ENCODE measurements at regions not wholly inside any gene's neighbourhood (a gene's known extent, or its start where the extent isn't known, plus 50 kb on each side); places are given as distances from the start of the nearest gene placed in this dataset.

GRCh38 chr4:45985038-45985437 lies 138.8 kb downstream of the GABRG1 start:
- no peak for DNase-seq

DNA sequence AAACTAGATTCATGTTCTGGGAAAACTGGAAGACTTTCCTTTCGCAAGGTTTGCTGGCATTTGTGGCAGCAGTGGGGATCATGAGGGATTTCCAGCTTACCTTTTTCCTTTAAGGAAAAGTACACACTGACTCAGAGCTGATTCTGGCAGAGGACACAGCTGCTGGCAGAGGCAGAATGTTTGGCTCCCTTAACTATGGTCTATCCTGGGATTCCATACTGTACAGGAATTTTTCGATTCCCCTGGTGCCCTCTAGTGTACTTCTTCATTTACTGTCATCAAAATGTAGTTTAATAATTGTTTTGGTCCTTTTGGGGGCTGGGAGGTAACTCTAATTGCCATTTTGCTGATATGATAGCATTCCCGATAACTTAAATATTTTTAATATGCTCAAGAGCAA lies 152.7 kb downstream of the GABRG1 start:
- DNase-seq: no peak

- DNase-seq: no peak
Measured at GRCh38 chr4:45957353-45957752, 166.5 kb downstream of the GABRG1 start.

DNA sequence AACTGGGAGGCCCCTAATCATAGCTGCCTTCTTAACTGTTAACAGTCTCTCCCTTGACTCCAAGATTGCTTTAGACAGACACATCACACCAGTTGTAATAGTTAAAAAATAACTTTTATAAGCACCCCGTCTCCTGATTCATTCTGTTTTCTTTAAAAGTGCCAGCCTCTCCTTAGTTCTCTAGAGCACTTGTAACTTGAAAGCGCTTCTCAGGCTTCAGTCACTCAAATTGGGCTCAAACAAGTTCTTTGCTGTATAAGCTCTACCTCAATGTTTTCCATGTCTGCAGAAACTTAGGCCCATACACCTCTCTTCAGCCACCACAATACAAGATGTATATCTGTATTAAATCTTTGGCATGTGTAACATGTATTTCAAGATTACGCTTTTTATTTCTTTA lies 169.6 kb downstream of the GABRG1 start:
- DNase-seq: no peak

DNA sequence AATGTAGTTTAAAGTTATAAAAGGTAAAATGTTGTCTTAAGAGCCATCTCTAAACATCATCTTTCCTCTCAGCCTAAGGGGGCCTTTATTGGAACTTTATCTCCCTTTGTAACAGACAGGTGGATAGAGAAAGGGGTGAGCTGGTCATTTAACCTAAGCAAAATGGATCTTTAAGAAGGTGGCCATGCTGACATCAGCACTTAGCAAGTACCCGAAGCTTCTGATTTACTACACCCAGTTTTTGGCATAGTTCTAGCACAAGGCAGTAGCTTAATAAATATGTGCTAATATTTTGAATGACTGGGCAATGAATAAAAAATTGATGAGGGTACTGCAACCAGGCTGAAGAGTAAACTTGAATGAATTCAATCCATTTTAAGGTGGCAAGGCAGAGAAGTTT lies 172.7 kb downstream of the GABRG1 start:
- no peak for DNase-seq

DNA sequence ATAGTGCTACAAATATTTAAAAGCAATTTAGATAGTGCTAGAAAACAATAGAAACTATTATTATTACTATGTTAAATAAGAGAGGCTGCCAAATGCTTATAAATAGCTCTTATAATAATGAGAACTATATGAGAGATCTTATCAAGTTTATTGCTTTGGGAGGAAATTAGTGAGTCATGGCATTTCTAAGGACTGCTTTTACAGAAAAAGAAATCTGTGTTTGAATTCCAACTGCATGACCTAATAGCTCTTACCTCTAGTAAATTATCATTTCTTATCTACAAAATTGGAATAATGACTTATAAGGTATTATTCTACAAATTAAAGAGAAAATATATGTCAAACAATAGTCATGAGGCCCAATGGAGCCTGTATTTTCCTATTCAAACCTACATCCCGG lies 177.2 kb downstream of the GABRG1 start:
- DNase-seq: no peak

- DNase-seq: no peak
Measured at GRCh38 chr4:45944000-45944399, 179.9 kb downstream of the GABRG1 start.

GRCh38 chr4:45939056-45939455 lies 184.8 kb downstream of the GABRG1 start:
- DNase-seq: no peak

GRCh38 chr4:45931154-45931553 lies 192.7 kb downstream of the GABRG1 start:
- DNase-seq: no peak

DNA sequence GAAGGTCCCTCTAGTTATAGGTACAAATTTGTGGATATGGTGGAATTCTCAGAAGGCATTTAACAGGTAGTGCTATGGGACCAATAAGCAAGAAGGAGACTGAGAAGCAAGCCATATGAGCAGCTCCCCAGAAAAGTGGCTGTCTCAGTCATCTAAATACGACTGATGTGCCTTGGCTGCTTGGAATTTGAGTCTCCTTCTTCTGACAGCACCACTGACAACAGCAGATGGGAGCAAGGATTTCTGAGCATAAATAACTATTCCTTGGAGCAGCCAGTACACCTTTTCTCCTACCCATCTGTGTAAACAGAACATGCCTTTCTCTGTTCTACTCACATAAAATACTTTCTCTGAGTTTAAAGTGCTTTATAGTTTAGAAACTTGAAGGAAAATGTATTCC lies 196.2 kb downstream of the GABRG1 start:
- no peak for DNase-seq

DNA sequence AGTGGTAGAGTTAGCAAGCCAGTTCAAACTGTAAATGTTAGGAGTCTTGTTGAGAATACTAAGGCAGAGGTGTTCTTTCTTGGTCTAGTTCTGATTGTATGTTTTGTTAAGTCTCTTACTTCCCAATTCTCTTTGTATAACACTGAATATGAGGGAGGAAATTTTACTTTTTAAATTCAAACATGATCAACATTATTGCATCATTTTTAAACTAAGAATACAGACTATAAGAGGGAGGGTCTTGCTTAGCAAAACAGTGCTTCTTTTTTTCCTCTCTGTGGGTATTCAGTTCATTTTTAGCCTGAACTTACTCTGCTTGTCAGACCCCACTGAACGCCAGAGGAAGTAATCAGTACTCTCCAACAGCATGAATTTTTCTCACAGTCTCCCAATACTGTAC lies 198.0 kb downstream of the GABRG1 start:
- no peak for DNase-seq

- no peak for DNase-seq
Measured at GRCh38 chr4:45920861-45921260, 203.0 kb downstream of the GABRG1 start.

GRCh38 chr4:45910511-45910910 lies 213.3 kb downstream of the GABRG1 start:
- no peak for DNase-seq

DNA sequence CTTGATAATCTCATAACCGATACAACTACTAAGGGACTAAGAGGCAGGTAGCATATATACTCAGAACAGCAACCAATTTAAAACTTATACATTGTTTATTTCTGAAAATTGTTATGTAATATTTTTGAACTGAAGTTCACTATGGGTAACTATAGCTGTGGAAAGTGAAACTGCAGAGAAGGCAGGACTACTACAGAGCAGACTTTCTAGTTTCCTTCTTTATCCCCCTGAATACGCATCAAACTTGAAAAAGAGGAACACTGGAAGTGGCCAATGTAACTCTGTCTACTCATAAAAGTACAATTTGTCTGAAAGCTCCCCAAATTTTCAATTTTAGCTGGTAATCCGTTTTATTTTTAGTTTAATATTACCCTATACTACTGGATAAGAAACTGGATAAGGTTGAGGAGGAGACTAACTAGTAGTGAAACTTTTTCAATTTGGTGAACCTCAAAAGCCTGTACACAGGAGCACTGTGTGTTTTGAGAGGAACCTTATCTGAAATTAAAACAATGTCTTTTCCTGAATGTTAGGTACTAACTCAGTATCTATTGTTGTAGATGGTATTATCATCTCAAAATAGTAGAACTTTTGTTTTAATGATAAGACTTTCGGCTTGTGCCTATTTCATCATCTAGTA lies 225.8 kb downstream of the GABRG1 start:
- DNase-seq: no peak

- no peak for DNase-seq
Measured at GRCh38 chr4:45883421-45883820, 240.4 kb downstream of the GABRG1 start.

DNA sequence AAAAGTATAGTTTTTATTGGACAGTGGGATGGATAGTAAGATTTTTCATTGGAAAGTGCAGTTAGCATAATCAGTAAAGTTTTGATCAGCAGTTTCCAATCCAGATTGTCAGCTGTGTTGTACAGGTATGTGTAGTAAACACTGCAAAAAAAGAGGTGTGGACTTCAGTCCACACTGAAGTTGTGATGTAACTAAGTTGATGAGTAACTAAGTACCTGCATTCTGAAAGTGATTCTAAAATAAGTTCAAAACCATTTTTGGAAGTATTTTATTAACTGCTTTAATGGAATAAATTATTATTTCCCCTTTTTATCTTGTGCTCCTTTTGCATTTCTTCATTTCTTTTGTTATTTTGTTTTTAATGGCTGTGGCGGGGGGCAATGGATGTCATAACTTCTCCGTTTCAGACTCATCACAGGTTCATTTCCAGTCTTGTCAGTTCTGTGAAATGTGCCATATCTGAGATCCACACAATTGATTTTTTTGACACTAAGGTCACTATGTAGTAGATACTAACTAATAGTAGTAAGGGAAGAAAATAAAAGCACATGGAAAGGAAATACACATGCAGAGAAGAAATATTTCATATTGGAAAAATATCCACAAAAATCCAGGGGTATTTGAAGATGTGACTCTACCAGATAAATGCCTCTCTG lies 247.5 kb downstream of the GABRG1 start:
- no peak for DNase-seq

GRCh38 chr4:45869184-45869583 lies 254.7 kb downstream of the GABRG1 start:
- DNase-seq: no peak

GRCh38 chr4:45865781-45866180 lies 258.1 kb downstream of the GABRG1 start:
- no peak for DNase-seq

DNA sequence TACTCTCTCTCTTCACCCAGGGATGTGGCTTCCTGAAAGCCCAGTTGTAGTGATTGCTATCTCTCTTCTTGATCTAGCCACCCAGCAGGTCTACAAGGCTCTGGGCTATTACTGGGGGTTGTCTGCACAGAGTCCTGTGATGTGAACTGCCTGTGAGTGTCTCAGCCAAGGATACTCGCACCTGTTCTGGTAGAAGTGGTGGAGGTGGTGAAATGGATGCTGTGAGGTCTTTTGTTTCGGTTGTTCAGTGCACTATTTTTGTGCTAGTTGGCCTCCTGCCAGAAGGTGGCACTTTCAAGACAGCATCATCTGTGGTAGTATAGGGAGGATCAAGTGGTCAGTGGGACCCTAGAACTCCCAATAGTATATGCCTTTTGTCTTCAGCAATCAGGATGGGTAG lies 268.0 kb downstream of the GABRG1 start:
- no peak for DNase-seq

GRCh38 chr4:45846016-45846415 lies 277.8 kb downstream of the GABRG1 start:
- no peak for DNase-seq

GRCh38 chr4:45841791-45842190 lies 282.1 kb downstream of the GABRG1 start:
- no peak for DNase-seq

GRCh38 chr4:45831692-45832091 lies 292.2 kb downstream of the GABRG1 start:
- no peak for DNase-seq

DNA sequence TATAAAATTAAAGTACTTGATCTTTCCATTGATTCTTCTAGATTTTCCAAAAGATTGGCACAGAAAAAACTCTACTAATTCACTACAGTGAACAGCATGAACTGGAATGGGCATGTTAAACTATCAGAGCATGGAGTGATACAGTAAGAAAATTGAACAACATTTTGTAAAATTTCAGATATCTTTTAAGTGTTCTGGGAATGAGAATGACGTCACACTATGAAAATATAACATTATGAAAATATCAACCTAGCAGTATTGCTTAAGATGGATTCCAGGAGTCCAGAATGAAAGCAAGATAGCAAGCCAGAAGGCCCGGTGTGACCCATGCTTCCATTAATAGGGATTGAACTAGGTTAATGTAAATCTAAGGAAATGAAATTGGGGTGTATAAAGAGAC lies 319.9 kb downstream of the GABRG1 start:
- DNase-seq: no peak

- no peak for DNase-seq
Measured at GRCh38 chr4:45795135-45795534, 328.7 kb downstream of the GABRG1 start.

Data from amygdala (tissue), 56 donors.